Stimulated activated CD8-positive, alpha-beta memory T cell treated with anti-CD3 and anti-CD28 coated beads, Interleukin-4, amount 100 ng/mL, for 1 hour (primary cell): ENCODE measurements at regions not wholly inside any gene's neighbourhood (a gene's known extent, or its start where the extent isn't known, plus 50 kb on each side); places are given as distances from the start of the nearest gene placed in this dataset.
"Not testable (repeated sequence)": the region's sequence is repeated elsewhere in the genome, so short reads cannot be mapped to it uniquely, and the experiment has no call there.

Source experiments
- DNase-seq, 2 donors: peaks; one replicate each; pipeline ENCODE4 v3.0.0-alpha.2; 2020; ENCODE audit warnings: low read depth in 2 of 2, low spot score in 1 of 2

- no peak for DNase-seq
Observed at GRCh38 chr10:80741278-80741677, 203.6 kb downstream of the SH2D4B start.

DNA sequence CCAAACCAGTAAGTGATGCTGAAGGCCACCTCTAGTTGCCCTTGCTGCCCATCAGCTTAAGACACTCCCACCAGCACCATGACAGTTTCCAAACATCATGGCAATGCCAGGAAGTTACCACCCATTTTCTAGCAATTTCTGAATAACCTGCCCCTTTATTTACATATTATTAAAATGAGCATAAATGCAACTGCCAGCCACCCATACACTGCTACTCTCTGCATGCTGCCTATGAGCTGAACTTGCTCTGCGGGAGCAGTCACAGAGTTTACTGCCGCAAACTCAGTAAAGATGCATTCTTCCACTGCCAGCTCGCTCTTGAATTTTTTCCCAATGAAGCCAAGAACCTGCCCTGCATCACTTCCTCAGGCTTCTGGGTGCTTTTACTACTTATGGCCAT is 212.6 kb downstream of the SH2D4B start:
- DNase-seq = no peak

GRCh38 chr10:80751940-80752339 is 214.2 kb downstream of the SH2D4B start:
- no peak for DNase-seq

- DNase-seq = no peak
Observed at GRCh38 chr10:80753612-80754011, 215.9 kb downstream of the SH2D4B start.

DNA sequence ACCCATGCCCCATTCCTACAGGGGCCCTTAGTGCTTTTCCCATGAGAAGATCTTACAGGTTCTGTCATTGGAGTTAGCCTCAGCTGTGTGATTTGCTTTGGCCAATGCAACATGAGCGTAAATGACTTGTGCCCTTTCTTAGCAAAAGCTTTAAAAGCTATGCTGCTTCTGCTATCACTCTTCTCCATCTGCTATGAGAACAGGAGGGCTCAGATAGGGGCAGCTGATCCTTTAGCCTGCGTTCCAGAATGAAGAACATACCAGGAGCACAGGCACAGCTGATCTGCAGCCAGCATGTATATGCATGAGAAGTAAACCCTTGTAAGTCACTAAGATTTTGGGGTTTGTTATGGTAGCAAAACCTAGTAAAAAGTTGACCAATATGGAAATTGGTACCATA is 218.2 kb downstream of the SH2D4B start:
- DNase-seq = no peak

GRCh38 chr10:80759693-80760092 is 222.0 kb downstream of the SH2D4B start:
- no peak for DNase-seq

DNA sequence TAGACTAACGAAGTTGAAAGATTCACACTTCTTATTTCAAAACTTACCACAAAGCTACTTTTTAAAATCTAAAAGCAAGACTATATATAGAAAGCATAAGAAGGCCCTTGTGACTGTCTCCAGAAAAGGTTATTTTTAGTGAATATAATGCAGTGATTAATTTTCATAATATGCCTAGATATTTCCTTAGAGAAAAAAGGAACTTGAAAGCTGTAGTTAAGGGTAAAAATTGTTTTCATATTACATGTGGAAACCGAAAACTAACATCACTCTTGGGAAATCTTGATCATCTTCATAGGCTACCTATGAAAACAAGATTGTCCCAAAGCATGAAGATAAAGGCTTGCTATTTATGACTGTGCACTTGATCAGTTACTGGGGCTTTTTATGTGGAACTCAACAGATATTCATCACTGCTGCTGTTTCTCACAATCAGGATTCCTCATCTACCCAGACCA is 223.2 kb downstream of the SH2D4B start:
- DNase-seq = no peak

GRCh38 chr10:80767963-80768362 is 230.3 kb downstream of the SH2D4B start:
- no peak for DNase-seq

GRCh38 chr10:80769700-80770160 is 232.0 kb downstream of the SH2D4B start:
- no peak for DNase-seq

GRCh38 chr10:80770239-80770638 is 232.5 kb downstream of the SH2D4B start:
- DNase-seq = no peak

GRCh38 chr10:80771285-80771684 is 233.6 kb downstream of the SH2D4B start:
- no peak for DNase-seq

- DNase-seq = no peak
Observed at GRCh38 chr10:80771902-80772555, 234.3 kb downstream of the SH2D4B start.

GRCh38 chr10:80772596-80772995 is 234.9 kb downstream of the SH2D4B start:
- no peak for DNase-seq

DNA sequence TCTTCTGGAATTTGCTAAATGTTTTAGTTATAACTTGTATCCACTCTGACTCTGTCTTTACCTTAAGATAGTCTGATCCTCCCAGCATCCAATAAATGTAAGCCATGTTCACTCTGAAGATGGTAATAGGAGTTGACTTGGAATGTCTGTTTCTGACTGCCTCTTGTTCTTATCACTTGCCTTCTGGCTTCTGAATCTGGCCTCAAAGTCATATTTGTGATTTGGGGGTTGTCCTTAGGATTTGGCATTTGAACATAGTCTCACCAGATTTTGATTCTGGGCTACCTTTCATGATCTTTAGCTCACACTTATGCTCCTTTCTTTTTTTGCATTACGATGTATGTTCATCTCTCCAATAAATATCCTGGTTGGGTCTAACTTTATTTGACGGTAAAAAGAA is 247.0 kb downstream of the SH2D4B start:
- no peak for DNase-seq

DNA sequence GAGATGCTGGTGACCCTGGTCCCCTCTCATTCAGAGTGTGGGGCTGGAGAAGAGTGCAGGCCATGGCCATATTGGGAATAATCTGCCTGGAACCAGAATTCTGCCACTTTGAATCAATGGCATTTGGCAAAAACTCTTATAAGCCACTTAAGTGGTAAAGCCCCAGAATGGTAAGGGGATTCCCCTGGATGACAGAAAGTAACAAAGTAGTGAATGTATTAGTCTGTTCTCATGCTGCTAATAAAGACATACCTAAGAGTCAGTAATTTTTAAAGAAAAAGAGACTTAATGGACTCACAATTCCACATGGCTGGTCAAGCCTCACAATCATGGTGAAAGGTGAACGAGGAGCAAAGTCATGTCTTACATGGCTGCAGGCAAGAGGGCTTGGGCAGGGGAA is 248.6 kb downstream of the SH2D4B start:
- no peak for DNase-seq

DNA sequence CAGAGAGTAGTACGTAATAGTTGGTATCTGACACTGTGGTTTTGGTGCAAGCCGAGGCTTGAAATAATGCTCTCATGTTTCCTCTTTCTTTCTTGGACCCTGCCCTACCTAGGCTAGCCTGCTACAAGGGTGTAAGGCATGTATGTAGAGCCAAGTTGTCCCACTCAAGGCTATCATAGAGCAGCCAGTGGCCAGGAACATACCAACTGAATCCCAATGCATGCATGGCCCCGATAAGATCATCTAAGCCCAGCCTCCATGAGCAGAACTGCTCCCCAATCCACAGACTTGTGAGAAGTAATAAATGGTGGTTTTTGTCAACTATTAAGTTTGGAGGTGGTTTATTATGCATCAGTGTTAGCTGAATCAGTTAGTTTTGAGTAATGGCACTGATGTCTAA is 250.2 kb downstream of the SH2D4B start:
- DNase-seq = no peak

GRCh38 chr10:80794994-80795393 is 257.3 kb downstream of the SH2D4B start:
- DNase-seq = no peak

GRCh38 chr10:80805343-80806020 is 267.8 kb downstream of the SH2D4B start:
- no peak for DNase-seq

DNA sequence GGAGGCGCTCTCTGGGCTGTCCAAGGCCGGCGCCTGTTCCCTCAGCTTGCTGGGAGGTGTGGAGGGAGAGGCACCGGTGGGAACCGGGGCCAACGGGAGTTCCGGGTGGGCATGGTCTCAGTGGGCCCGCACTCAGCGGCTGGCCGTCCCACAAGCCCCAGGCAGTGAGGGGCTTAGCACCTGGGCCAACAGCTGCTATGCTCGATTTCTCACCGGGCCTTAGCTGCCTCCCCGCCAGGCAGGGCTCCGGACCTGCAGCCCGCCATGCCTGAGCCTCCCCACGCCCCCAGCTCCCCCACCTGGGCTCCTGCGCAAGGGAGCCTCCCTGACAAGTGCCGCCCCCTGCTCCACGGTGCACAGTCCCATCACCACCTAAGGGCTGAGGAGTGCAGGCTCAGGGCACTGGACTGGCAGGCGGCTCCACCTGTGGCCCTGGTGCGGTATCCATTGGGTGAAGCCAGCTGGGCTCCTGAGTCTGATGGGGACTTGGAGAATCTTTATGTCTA is 276.5 kb downstream of the SH2D4B start:
- DNase-seq = no peak

- DNase-seq = no peak
Observed at GRCh38 chr10:80829151-80829550, 291.4 kb downstream of the SH2D4B start.

GRCh38 chr10:80829562-80829961 is 291.9 kb downstream of the SH2D4B start:
- DNase-seq = no peak

- DNase-seq = not testable (repeated sequence)
Observed at GRCh38 chr10:80832693-80833092, 295.0 kb downstream of the SH2D4B start.
